Right lobe of liver (tissue), 6 donors: ENCODE measurements at regions not wholly inside any gene's neighbourhood (a gene's known extent, or its start where the extent isn't known, plus 50 kb on each side); places are given as distances from the start of the nearest gene placed in this dataset.

ENCODE experiments used
- ATAC-seq, 4 donors: fragments of 200-7000 bp; cut with Tn5 transposase; one replicate each; pipeline ENCODE4 v1.9.1; 2020; ENCODE audit warnings: mild to moderate bottlenecking in 4 of 4, moderate library complexity in 4 of 4
- DNase-seq, 3 donors: peaks; one replicate each; pipeline ENCODE4 v3.0.0-alpha.2; 2020
- H3K27ac ChIP-seq, 3 donors: fragments of 200-600 bp; one replicate each; pipeline ENCODE4 v1.8.0; 2022
- H3K27me3 ChIP-seq, 2 donors: fragments of 200-600 bp; one replicate each; pipeline ENCODE4 v1.8.0; 2022
- H3K36me3 ChIP-seq, 4 donors: fragments of 200-600 bp; sonication (generic) in 1 of 4; one replicate each; pipeline versions ENCODE4 v1.5.1 to v1.8.0; 2017 to 2022; ENCODE audit warnings: control low read depth in 1 of 4
- H3K4me1 ChIP-seq, 4 donors: fragments of 200-600 bp; sonication (generic) in 1 of 4; one replicate each; pipeline versions ENCODE4 v1.5.1 to v1.8.0; 2017 to 2022; ENCODE audit warnings: control low read depth in 1 of 4
- H3K4me3 ChIP-seq, 3 donors: fragments of 200-600 bp; one replicate each; pipeline ENCODE4 v1.8.0; 2022
- H3K9me3 ChIP-seq, 4 donors: fragments of 200-600 bp; sonication (generic) in 1 of 4; one replicate each; pipeline versions ENCODE4 v1.5.1 to v1.8.0; 2017 to 2022; ENCODE audit warnings: control low read depth in 1 of 4
- CTCF ChIP-seq, 4 donors: fragments of 200-600 bp in 3 of 4; fragments of 450-650 bp in 1 of 4; IDR thresholded peaks; one replicate each; pipeline versions ENCODE4 v1.5.1 to v1.8.0; 2016 to 2022; ENCODE audit warnings: antibody characterized with exemption in 4 of 4, mild to moderate bottlenecking in 2 of 4
- POLR2A ChIP-seq: fragments of 450-650 bp; IDR thresholded peaks from one replicate; pipeline ENCODE4 v1.6.1; 2017; ENCODE audit warnings: antibody characterized with exemption, mild to moderate bottlenecking
- WGBS: methylation state at CpG from one replicate; pipeline ENCODE4 v1.1.6; 2018; ENCODE audit warnings: low coverage, low lambda C conversion rate; ENCODE audit not compliant: insufficient coverage; ENCODE audit errors: missing lambda C conversion rate; 5-methylcytosine and 5-hydroxymethylcytosine counted together
- intact Hi-C, 2 donors: fragments of 100-400 bp; cut with DNase I; formaldehyde crosslinking; loops; one replicate each; pipeline versions ENCODE4 v1.11.2 to v1.14.1; 2022
- donor health status: DM: no; HTN: yes; CAD: no.
- donor health status: DM: no; HTN: no; CAD: no.
- donor health status: DM: no; HTN: no; CAD: no.
- donor health status: DM: no; HTN: yes; CAD: no.
- donor health status: DM: no; HTN: yes; CAD: no.

GRCh38 chr4:30443289-30443688 is 276.9 kb upstream of the PCDH7 start:
- Histone ChIP-seq H3K4me3 (no peak overlapping the region), H3K27me3 (no peaks in the 10 kb centered on the region), H3K36me3 (no peaks in the 10 kb centered on the region), H3K9me3 (no peaks in the 10 kb centered on the region), H3K4me1 (no peaks in the 10 kb centered on the region), H3K27ac (no peak overlapping the region)
- no peak for TF ChIP-seq CTCF (IDR thresholded peaks at IDR 0.05)
- no peak for TF ChIP-seq POLR2A
- ATAC-seq (no peak), DNase-seq (no peak)
- 15% methylated on average over 2 of the region's 2 CpGs for WGBS
- intact Hi-C loops = no loop called here

GRCh38 chr4:30450474-30450873 is 269.7 kb upstream of the PCDH7 start:
- DNase-seq (no peak), ATAC-seq (no peak)
- no peaks in the 10 kb centered on the region for H3K36me3 ChIP-seq
- H3K27ac ChIP-seq = no peak overlapping the region
- H3K9me3 ChIP-seq = no peaks in the 10 kb centered on the region
- H3K27me3 ChIP-seq = no peaks in the 10 kb centered on the region
- no peak overlapping the region for H3K4me3 ChIP-seq
- no peaks in the 10 kb centered on the region for H3K4me1 ChIP-seq
- intact Hi-C loops = no loop called here
- no peak for TF ChIP-seq POLR2A
- TF ChIP-seq CTCF (IDR thresholded peaks at IDR 0.05) = no peak

GRCh38 chr4:30454504-30454903 is 265.7 kb upstream of the PCDH7 start:
- H3K4me1 ChIP-seq = no peaks in the 10 kb centered on the region
- intact Hi-C loops = no loop called here

GRCh38 chr4:30456716-30457115 is 263.5 kb upstream of the PCDH7 start:
- TF ChIP-seq POLR2A (no peak), CTCF (IDR thresholded peaks at IDR 0.05) (no peak)
- H3K4me3 ChIP-seq = no peak overlapping the region
- no peaks in the 10 kb centered on the region for H3K4me1 ChIP-seq
- H3K9me3 ChIP-seq = no peaks in the 10 kb centered on the region
- no peak for DNase-seq
- H3K27ac ChIP-seq = no peak overlapping the region
- H3K27me3 ChIP-seq = no peaks in the 10 kb centered on the region
- 37% methylated on average over 4 of the region's 4 CpGs for WGBS
- intact Hi-C loops = no loop called here
- no peak for ATAC-seq
- H3K36me3 ChIP-seq = no peaks in the 10 kb centered on the region

More at GRCh38 chr4:30454504-30454903, 265.7 kb upstream of the PCDH7 start:
- Histone ChIP-seq H3K27me3 (no peaks in the 10 kb centered on the region), H3K27ac (no peak overlapping the region), H3K9me3 (no peaks in the 10 kb centered on the region), H3K36me3 (no peaks in the 10 kb centered on the region), H3K4me3 (no peak overlapping the region)
- no peak for DNase-seq
- no peak for ATAC-seq
- TF ChIP-seq CTCF (IDR thresholded peaks at IDR 0.05) (no peak), POLR2A (no peak)
- 57% methylated on average over 1 of the region's 1 CpG for WGBS

GRCh38 chr4:30460818-30461217 is 259.4 kb upstream of the PCDH7 start:
- intact Hi-C loops = no loop called here
- Histone ChIP-seq H3K27ac (no peak overlapping the region), H3K9me3 (no peaks in the 10 kb centered on the region), H3K4me3 (no peak overlapping the region), H3K27me3 (no peaks in the 10 kb centered on the region), H3K4me1 (no peaks in the 10 kb centered on the region), H3K36me3 (no peaks in the 10 kb centered on the region)
- 38% methylated on average over 3 of the region's 3 CpGs for WGBS
- TF ChIP-seq POLR2A = no peak
- no peak for TF ChIP-seq CTCF (IDR thresholded peaks at IDR 0.05)
- no peak for ATAC-seq
- no peak for DNase-seq
